H1 (cell line): ENCODE measurements at regions not wholly inside any gene's neighbourhood (a gene's known extent, or its start where the extent isn't known, plus 50 kb on each side); places are given as distances from the start of the nearest gene placed in this dataset.

ENCODE experiments used
- CTCF ChIA-PET: fragments of 300-600 bp; sonication (Branson Sonifier 250); formaldehyde crosslinking; loops from one replicate; lab custom pipeline; 2021; ENCODE audit not compliant: partially characterized antibody; lab: Charles Lee
- POLR2A ChIA-PET: fragments of 300-600 bp; sonication (Branson Sonifier 250); formaldehyde crosslinking; loops from one replicate; lab custom pipeline; 2021; ENCODE audit warnings: inconsistent platforms; ENCODE audit not compliant: partially characterized antibody; lab: Charles Lee
- DNase-seq, 2 experiments: peaks; one replicate each; pipeline versions ENCODE4 v3.0.0 to v3.0.0-alpha.2; 2010 to 2022; ENCODE audit warnings: low spot score in 2 of 2, low read depth in 1 of 2, mixed read lengths in 1 of 2
- FAIRE-seq: peaks from 2 replicates; lab custom pipeline; 2011; peaks lifted over from hg19 to GRCh38; lab: Jason Lieb, UNC
- H2AFZ ChIP-seq: 2 replicates; pipeline ENCODE4 v1.8.1; 2012; ENCODE audit warnings: low read length, inconsistent platforms
- H2AK5ac ChIP-seq: 2 replicates; pipeline ENCODE4 v1.6.1; 2013; ENCODE audit warnings: low read depth, low read length
- H2BK120ac ChIP-seq: replicated peaks from 2 replicates; pipeline ENCODE3; 2013; ENCODE audit warnings: low read depth, low read length, inconsistent platforms
- H2BK12ac ChIP-seq: 2 replicates; pipeline ENCODE4 v1.6.1; 2013; ENCODE audit warnings: low read depth, low read length
- H2BK15ac ChIP-seq: 2 replicates; pipeline ENCODE4 v1.6.1; 2013; ENCODE audit warnings: low read length
- H2BK20ac ChIP-seq: 2 replicates; pipeline ENCODE4 v1.6.1; 2013; ENCODE audit warnings: low read length
- H2BK5ac ChIP-seq: 2 replicates; pipeline ENCODE4 v1.6.1; 2013; ENCODE audit warnings: low read depth, low read length
- H3K14ac ChIP-seq: 2 replicates; pipeline ENCODE4 v1.6.1; 2013; ENCODE audit warnings: inconsistent platforms; ENCODE audit not compliant: insufficient read length
- H3K18ac ChIP-seq: 2 replicates; pipeline ENCODE4 v1.6.1; 2013; ENCODE audit warnings: low read length; ENCODE audit errors: extremely low read depth
- H3K23ac ChIP-seq: 2 replicates; pipeline ENCODE4 v1.6.1; 2013; ENCODE audit warnings: inconsistent platforms; ENCODE audit not compliant: insufficient read length
- H3K23me2 ChIP-seq: 2 replicates; pipeline ENCODE4 v1.6.1; 2013; ENCODE audit warnings: low read depth, low read length
- H3K27ac ChIP-seq: 2 replicates; pipeline ENCODE4 v1.6.1; 2011; ENCODE audit warnings: low read depth, low read length, inconsistent platforms
- H3K27me3 ChIP-seq, 4 experiments: replicated peaks in 1 of 4; 1 replicate in 1 of 4; 2 replicates in 3 of 4; pipeline versions ENCODE4 v1.6.1 to v1.8.1; 2011 to 2013; ENCODE audit warnings: low read length in 3 of 4, mild to moderate bottlenecking in 3 of 4, inconsistent platforms in 2 of 4, mixed read lengths in 2 of 4, moderate library complexity in 1 of 4; ENCODE audit not compliant: control insufficient read depth in 3 of 4, insufficient read depth in 3 of 4; ENCODE audit errors: extremely low read depth in 1 of 4
- H3K36me3 ChIP-seq, 4 experiments: 2 replicates each; pipeline versions ENCODE4 v1.6.1 to v1.8.1; 2011 to 2013; ENCODE audit warnings: mild to moderate bottlenecking in 4 of 4, low read length in 3 of 4, moderate library complexity in 2 of 4, control low read depth in 1 of 4, inconsistent platforms in 1 of 4; ENCODE audit not compliant: insufficient read depth in 4 of 4, control insufficient read depth in 2 of 4
- H3K4ac ChIP-seq: replicated peaks from 2 replicates; pipeline ENCODE3; 2013; ENCODE audit warnings: low read length, low read depth, mixed read lengths, inconsistent platforms; ENCODE audit not compliant: insufficient read length
- H3K4me1 ChIP-seq, 4 experiments: replicated peaks in 1 of 4; 1 replicate in 1 of 4; 2 replicates in 3 of 4; pipeline versions ENCODE4 v1.6.1 to v1.8.1; 2011 to 2013; ENCODE audit warnings: low read length in 3 of 4, inconsistent platforms in 2 of 4, mixed read lengths in 1 of 4; ENCODE audit not compliant: insufficient read depth in 4 of 4, control insufficient read depth in 3 of 4
- H3K4me2 ChIP-seq, 2 experiments: 2 replicates each; pipeline versions ENCODE4 v1.6.1 to v1.8.1; 2011 to 2013; ENCODE audit warnings: low read depth in 2 of 2, low read length in 2 of 2, control low read depth in 1 of 2, inconsistent platforms in 1 of 2, mild to moderate bottlenecking in 1 of 2; ENCODE audit not compliant: insufficient read depth in 1 of 2
- H3K4me3 ChIP-seq, 4 experiments: fragments of 200-600, 300-600 bp in 1 of 4; sonication (generic), shearing (Covaris generic), sonication (Bioruptor Twin) in 1 of 4; 2 replicates each; pipeline versions ENCODE4 v1.5.1 to v1.8.1; 2011 to 2016; ENCODE audit warnings: low read length in 4 of 4, low read depth in 3 of 4, control low read depth in 2 of 4, inconsistent platforms in 2 of 4, mild to moderate bottlenecking in 2 of 4, mixed read lengths in 1 of 4, moderate library complexity in 1 of 4; ENCODE audit not compliant: insufficient read depth in 2 of 4; ENCODE audit errors: extremely low read depth in 1 of 4
- H3K56ac ChIP-seq: replicated peaks from 2 replicates; pipeline ENCODE3; 2013; ENCODE audit warnings: low read depth, mild to moderate bottlenecking, mixed read lengths, low read length, inconsistent platforms; ENCODE audit not compliant: insufficient read length
- H3K79me1 ChIP-seq: 2 replicates; pipeline ENCODE4 v1.6.1; 2013; ENCODE audit warnings: low read depth, low read length, control low read depth
- H3K79me2 ChIP-seq, 2 experiments: 2 replicates each; pipeline versions ENCODE4 v1.6.1 to v1.8.1; 2012 to 2013; ENCODE audit warnings: low read length in 2 of 2, mild to moderate bottlenecking in 2 of 2, inconsistent platforms in 1 of 2; ENCODE audit not compliant: insufficient read depth in 2 of 2, control insufficient read depth in 1 of 2
- H3K9ac ChIP-seq, 4 experiments: replicated peaks in 1 of 4; 1 replicate in 1 of 4; 2 replicates in 3 of 4; pipeline versions ENCODE4 v1.6.1 to v1.8.1; 2011 to 2013; ENCODE audit warnings: low read depth in 3 of 4, low read length in 3 of 4, control low read depth in 2 of 4, mild to moderate bottlenecking in 2 of 4, moderate library complexity in 2 of 4, inconsistent platforms in 1 of 4; ENCODE audit errors: extremely low read depth in 1 of 4
- H3K9me3 ChIP-seq, 2 experiments: 2 replicates each; pipeline versions ENCODE4 v1.6.1 to v1.8.1; 2012 to 2013; ENCODE audit warnings: mild to moderate bottlenecking in 2 of 2, moderate library complexity in 2 of 2, control low read depth in 1 of 2, inconsistent platforms in 1 of 2, low read depth in 1 of 2, low read length in 1 of 2, mixed read lengths in 1 of 2; ENCODE audit not compliant: insufficient read depth in 2 of 2
- H4K20me1 ChIP-seq, 2 experiments: replicated peaks in 1 of 2; 2 replicates each; pipeline versions ENCODE3 to v1.8.1; 2011 to 2013; ENCODE audit warnings: inconsistent platforms in 2 of 2, low read length in 2 of 2, mild to moderate bottlenecking in 1 of 2; ENCODE audit not compliant: insufficient read depth in 2 of 2, control insufficient read depth in 1 of 2
- H4K5ac ChIP-seq: 2 replicates; pipeline ENCODE4 v1.6.1; 2013; ENCODE audit warnings: low read length, low read depth, mixed read lengths, inconsistent platforms; ENCODE audit not compliant: insufficient read length
- H4K8ac ChIP-seq: 2 replicates; pipeline ENCODE4 v1.8.0; 2013; ENCODE audit warnings: mild to moderate bottlenecking, moderate library complexity, low read length, inconsistent platforms; ENCODE audit not compliant: insufficient read depth; ENCODE audit errors: extremely low read depth
- H4K91ac ChIP-seq: replicated peaks from 2 replicates; pipeline ENCODE3; 2013; ENCODE audit warnings: low read length, mixed read lengths, inconsistent platforms; ENCODE audit not compliant: insufficient read length
- BACH1 ChIP-seq: IDR thresholded peaks from 2 replicates; pipeline ENCODE4 v1.6.1; 2012; ENCODE audit warnings: low read length, improper control_type of control experiment
- EP300 ChIP-seq, 2 experiments: IDR thresholded peaks; 1 replicate in 1 of 2; 2 replicates in 1 of 2; pipeline ENCODE4 v1.6.1; 2011 to 2012; ENCODE audit warnings: low read depth in 2 of 2, low read length in 2 of 2, mild to moderate bottlenecking in 2 of 2, borderline replicate concordance in 1 of 2, inconsistent platforms in 1 of 2, moderate library complexity in 1 of 2
- EZH2 ChIP-seq: fragments of 200-600 bp; sonication (generic); IDR thresholded peaks from 2 replicates; pipeline ENCODE4 v1.7.1; 2012; ENCODE audit warnings: low read depth, mild to moderate bottlenecking, moderate library complexity, low read length, inconsistent platforms; ENCODE audit not compliant: severe bottlenecking
- GTF2F1 ChIP-seq: IDR thresholded peaks from 2 replicates; pipeline ENCODE4 v1.6.1; 2012; ENCODE audit warnings: low read depth, low read length, improper control_type of control experiment, borderline replicate concordance
- HDAC6 ChIP-seq: IDR thresholded peaks from one replicate; pipeline ENCODE4 v1.7.1; 2012; ENCODE audit warnings: low read depth, mild to moderate bottlenecking, inconsistent platforms, low read length, moderate library complexity
- PHF8 ChIP-seq: fragments of 200-600 bp; sonication (generic); conservative IDR thresholded peaks from 2 replicates; pipeline ENCODE4 v1.7.1; 2012; ENCODE audit warnings: low read depth, mild to moderate bottlenecking, inconsistent platforms, low read length, moderate library complexity
- SRF ChIP-seq: IDR thresholded peaks from 2 replicates; pipeline ENCODE4 v1.6.1; 2011; ENCODE audit warnings: mild to moderate bottlenecking, low read depth, low read length, moderate library complexity
- SUZ12 ChIP-seq: fragments of 200-600 bp; sonication (generic); IDR thresholded peaks from 2 replicates; pipeline ENCODE4 v1.6.1; 2012; ENCODE audit warnings: mild to moderate bottlenecking, inconsistent platforms, low read length, moderate library complexity, mixed read lengths
- TEAD4 ChIP-seq: IDR thresholded peaks from 2 replicates; pipeline ENCODE4 v1.6.1; 2012; ENCODE audit warnings: low read depth, low read length, inconsistent platforms, mixed read lengths
- WGBS, 2 experiments: shearing (Covaris generic) in 1 of 2; methylation state at CpG; one replicate each; pipeline versions ENCODE4 v1.1.6 to v1.1.7; 2013 to 2015; ENCODE audit warnings: low lambda C conversion rate in 2 of 2, mixed read lengths in 2 of 2, inconsistent platforms in 1 of 2, low coverage in 1 of 2, missing lambda C conversion rate in 1 of 2; ENCODE audit not compliant: insufficient replicate concordance in 2 of 2, insufficient coverage in 1 of 2, insufficient read length in 1 of 2; ENCODE audit errors: extremely low coverage in 1 of 2, missing lambda C conversion rate in 1 of 2; 5-methylcytosine and 5-hydroxymethylcytosine counted together

GRCh38 chr9:86507212-86507630 is 153.0 kb upstream of the TUT7 start:
- H3K79me2 ChIP-seq: no peaks in the 10 kb centered on the region

More at GRCh38 chr9:86507212-86507630, 153.0 kb upstream of the TUT7 start:
- DNase-seq (no peak), FAIRE-seq (no peak)
- Histone ChIP-seq H3K4me1 (no peaks in the 10 kb centered on the region; a peak in 1 of 7 replicates), H3K4me3 (no peak overlapping the region), H3K9me3 (no peaks in the 10 kb centered on the region), H4K5ac (no peak overlapping the region), H3K14ac (no peak overlapping the region), H2BK120ac (no peak overlapping the region), H4K91ac (no peak overlapping the region), H2BK5ac (0 out of 2 replicates have a peak overlapping the region, but pooled peaks have one; percentile 44), H3K18ac (no peak overlapping the region), H3K27ac (no peak overlapping the region), H4K8ac (no peak overlapping the region), H3K79me1 (no peaks in the 10 kb centered on the region), H3K4me2 (no peak overlapping the region), H2BK20ac (no peak overlapping the region), H3K9ac (no peak overlapping the region), H3K36me3 (no peaks in the 10 kb centered on the region), H3K56ac (no peak overlapping the region), H2AK5ac (no peak overlapping the region), H2BK15ac (no peak overlapping the region), H3K27me3 (no peaks in the 10 kb centered on the region), H2BK12ac (no peak overlapping the region), H4K20me1 (no peaks in the 10 kb centered on the region), H3K23ac (no peak overlapping the region), H3K23me2 (no peaks in the 10 kb centered on the region), H3K4ac (no peak overlapping the region), H2AFZ (no peak overlapping the region)
- ChIA-PET POLR2A (no interaction called here), CTCF (interaction anchor here (0.6 to 2.3 kb wide), 6 partner anchors 20 to 1301 kb away, joined by 3 to 12 read pairs (median 3); no protein-coding TSS in a partner anchor)
- TF ChIP-seq TEAD4 (no peak), SRF (no peak), EP300 (IDR thresholded peaks at IDR 0.05; ENCODE audit: borderline replicate concordance in 1 of 2, low read depth in 2 of 2, low read length in 2 of 2) (no peak), GTF2F1 (no peak), SUZ12 (no peak), HDAC6 (no peak), EZH2 (no peak), BACH1 (no peak), PHF8 (no peak)
- WGBS, 2 experiments: 90% methylated on average over 6 of the region's 6 CpGs; no CpG with 5 or more reads in 1 of the 2 experiments
